Activated CD4-positive, CD25-positive, alpha-beta regulatory T cell (primary cell): ENCODE measurements at regions not wholly inside any gene's neighbourhood (a gene's known extent, or its start where the extent isn't known, plus 50 kb on each side); places are given as distances from the start of the nearest gene placed in this dataset.

Experiments
- DNase-seq, 4 experiments: peaks; one replicate each; lab custom pipeline; 2025; lab: John Stamatoyannopoulos, UW

DNA sequence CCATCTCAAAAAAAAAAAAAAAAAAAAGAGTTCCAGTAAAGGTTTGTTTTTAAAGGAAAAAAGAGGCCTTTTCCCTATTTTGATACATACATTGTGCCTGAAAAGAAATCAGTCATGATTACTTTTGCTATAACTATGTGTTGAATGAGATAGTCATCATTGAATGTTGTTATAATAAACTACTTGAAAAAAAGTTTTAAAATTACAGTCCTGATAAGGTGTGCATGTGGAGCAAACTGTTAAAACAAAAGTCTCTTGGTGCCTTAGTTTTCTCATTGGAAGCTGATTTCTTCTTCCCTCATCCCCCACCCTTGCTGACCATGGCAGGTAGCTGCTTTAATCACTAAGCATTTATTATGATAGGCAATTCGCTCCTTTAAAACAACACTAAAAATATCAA is 172.3 kb upstream of the TBCA start:
- DNase-seq = no peak

DNA sequence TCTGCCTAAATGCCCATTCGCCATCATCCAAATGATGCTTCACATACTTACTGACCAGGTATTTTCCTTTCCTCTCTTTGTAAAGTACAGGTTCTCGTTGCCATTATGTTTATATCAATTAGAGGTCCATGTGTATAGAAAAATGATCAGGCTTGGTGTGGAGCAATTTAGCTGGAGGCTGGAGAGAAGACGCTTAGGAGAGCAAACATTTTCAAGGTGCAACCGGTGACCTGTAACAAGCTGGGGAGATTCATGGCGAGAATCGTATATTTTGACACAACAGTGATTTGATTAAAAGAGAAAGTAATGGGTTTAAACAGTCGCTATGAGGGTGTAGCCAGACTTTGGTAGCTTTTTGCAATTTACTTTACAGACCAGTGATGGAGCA is 170.9 kb upstream of the TBCA start:
- no peak for DNase-seq

- no peak for DNase-seq
These were observed 170.4 kb upstream of the TBCA start for GRCh38 chr5:77946381-77947040.

DNA sequence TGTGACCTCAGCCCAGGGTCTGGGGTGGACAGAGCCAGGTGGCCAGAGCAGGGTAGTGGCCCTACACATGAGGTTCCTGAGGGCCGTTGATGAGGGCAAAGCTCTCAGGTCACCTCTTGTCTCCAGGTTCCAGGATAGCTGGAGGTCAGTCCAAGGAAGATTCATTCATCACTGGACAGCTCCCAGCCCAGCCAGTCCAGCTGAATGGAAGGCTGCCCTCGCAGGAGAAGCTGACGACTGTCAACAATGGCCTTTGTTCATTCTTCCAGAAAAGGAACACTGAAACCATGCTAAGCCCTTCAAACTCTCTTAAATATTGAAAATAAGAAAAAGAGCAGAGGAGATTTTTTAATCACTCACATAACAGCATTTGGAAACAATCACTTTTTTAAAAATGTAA is 169.7 kb upstream of the TBCA start:
- no peak for DNase-seq

DNA sequence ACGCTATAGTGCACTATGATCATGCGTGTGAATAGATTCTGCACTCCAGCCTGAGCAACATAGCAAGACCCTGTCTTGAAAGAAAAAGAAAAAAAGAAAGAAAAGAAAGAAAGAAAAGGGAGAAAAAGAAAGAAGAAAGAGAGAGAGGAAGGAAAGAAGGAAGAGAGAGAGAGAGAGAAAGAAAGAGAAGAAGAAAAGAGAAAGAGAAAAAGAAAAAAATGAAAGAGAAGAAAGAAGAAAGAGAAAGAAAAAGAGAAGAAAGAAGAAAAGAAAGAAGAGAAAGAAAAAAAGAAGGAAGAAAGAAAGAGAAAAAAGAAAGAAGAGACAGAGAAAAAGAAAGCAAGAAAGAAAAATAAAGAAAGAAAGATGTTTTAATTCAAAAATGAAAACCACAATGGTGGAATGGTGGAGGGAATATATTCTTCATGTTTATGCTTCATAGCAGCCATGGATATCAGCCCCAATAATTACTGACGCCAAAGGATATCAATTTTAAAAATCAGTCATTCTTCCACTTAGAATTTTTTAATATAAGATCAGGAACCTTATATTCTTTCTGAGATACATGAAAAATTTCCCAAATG is 168.7 kb upstream of the TBCA start:
- no peak for DNase-seq

DNA sequence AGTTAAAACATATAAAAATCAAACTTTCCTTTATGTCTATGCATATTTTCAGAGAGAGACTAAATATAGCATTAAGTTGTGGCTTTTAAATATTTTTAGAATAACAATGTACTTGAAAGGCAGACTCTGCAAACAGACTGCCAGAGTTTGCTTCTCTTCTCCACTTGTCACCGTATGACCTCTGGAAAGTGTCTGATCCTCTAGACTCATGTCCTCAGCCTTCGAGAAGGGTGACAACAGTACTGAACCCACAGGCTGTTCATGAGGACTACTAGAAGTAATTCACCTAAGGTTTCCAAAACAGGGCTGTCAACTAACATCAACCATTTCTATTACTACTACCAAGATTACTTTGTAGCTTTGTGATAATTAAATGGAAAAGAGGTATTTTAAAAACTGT is 167.7 kb upstream of the TBCA start:
- DNase-seq = no peak

DNA sequence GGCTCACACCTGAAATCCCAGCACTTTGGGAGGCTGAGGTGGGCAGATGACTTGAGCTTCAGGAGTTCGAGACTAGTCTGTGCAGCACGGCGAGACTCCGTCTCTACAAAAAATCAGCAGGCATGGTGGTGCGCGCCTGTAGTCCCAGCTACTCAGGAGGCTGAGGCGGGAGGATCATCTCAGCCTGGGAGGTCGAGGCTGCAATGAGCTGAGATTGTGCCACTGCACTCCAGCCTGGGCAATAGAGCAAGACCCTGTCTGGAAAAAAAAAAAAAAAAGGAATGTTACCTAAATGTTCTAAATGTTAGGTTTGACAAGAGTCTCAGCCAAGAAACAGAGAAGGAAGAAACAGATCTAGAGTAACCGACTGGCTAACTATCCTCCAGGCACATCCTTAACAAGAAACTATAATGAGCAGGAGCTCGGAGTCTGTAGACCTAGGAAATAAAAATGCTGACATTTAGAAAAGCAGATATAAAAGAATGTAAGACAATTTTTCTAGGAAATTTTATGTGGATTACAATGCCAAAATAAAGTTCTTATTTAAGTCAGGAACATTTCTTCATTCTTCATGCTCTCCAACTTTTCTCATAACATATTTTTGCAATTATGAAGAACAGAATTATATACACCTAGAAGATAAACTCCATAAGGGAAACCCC is 166.6 kb upstream of the TBCA start:
- DNase-seq = no peak

GRCh38 chr5:77937015-77937908 is 161.1 kb upstream of the TBCA start:
- DNase-seq = no peak

DNA sequence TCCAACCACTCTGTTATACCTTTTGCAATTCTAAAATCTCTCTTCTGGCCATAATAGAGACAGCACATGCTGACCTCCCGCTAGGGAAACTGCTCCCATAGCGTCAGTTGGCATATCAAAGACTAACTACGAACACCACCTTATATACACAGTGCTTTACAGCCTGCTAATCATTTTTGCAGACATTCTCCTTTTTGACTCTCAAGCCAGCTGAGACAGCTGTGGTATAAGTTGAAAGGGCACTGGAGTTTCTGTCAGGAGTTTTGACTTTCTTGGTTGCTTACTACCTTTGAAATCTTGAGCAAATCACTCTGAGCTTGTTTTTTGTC is 160.2 kb upstream of the TBCA start:
- DNase-seq = no peak

DNA sequence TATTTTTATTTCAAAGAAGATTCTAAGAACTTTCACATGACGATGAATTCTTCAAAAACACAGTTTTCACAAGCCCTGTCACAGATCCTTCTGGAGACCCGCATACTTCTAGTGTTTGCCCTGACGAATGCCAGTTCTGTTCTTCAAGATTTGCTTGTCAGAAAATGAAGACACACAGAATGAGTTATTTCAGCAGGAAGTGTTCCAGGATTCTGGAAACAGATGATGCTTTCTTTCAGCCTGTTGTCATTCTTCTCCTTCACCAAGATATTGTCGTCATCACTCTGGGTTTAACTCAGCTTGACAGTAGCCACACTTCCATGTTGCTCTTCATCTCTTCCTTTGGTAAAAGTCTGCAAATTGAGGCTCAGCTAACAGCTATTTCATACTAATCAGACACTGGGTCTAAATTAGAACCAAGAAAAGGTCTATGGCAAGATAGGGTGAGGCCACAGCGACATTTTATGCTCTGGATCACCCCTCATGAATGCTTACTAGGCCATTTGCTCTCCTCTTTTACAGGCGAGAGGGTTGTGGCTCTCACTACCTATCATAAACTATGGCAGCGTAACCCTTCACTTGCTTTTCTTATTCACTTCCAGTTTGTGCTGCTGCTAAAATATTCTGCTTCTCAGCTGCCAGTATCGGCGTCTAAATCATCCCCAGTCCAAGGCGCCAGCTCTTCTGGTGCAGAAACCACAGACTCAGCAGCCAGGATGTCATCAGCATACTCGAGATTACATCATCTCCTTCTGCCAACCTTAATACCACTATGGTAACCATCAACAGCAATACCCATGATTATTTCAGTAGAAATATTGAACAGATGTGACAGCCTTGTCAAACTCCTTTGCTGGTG is 159.6 kb upstream of the TBCA start:
- DNase-seq = no peak

DNA sequence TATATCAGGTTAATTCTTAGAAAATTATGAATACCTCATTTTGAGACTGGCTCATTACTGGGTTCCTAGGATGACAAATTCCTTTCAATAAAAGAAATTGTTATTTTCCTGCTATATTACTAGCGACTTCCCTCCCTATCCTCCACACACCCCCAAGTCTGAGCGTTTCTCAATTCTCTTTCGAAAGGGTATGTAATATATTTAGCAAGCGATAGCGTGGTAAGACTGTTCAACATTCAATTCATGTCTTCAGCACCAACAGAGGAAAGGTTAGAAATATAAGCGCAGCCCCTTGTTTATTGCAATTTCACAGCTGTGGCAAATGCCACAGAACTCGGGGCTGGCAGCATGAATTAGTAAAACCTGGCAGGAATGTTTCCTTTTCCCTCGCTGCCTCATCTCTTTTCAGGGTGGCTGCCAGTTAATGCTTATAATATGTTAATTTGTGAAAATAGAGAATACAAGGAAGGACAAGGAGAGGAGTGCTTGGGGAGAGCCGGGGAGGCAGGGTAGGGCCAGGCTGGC is 152.7 kb upstream of the TBCA start:
- no peak for DNase-seq

DNA sequence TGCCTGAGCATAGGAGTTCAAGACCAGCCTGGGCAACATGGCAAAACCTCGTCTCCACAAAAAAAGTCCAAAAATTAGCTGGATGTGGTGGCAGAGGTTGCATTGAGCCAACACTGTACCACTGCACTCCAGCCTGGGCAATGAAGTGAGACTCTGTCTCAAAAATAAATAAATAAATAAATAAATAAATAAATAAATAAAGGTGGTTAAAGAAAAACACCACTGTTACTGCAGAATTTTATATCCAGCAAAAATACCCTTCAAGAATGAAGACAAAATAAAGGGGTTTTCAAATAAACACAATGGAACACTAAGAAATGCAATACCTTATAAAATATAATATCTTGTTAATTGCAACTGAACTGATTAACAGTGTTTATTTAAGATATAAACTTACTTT is 150.2 kb upstream of the TBCA start:
- DNase-seq = no peak

GRCh38 chr5:77925503-77925902 is 149.4 kb upstream of the TBCA start:
- DNase-seq = no peak

DNA sequence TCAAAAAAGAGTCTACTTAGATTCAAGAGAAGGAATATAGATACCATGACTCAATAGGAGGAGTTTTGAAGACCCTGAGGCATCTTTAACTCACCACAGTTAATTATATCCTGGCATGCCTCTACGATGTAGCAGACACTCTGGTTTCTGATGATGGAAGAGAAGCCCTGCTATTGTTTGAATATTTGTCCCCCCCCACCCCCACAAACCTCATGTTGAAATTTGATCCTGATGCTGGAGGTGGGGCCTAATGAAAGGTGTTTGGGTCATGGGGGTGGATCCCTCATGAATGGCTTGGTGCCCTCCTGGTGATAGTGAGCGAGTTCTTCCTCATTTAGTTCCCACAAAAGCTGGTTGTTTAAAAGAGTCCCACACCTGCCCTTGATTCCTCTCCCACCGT is 147.9 kb upstream of the TBCA start:
- no peak for DNase-seq

DNA sequence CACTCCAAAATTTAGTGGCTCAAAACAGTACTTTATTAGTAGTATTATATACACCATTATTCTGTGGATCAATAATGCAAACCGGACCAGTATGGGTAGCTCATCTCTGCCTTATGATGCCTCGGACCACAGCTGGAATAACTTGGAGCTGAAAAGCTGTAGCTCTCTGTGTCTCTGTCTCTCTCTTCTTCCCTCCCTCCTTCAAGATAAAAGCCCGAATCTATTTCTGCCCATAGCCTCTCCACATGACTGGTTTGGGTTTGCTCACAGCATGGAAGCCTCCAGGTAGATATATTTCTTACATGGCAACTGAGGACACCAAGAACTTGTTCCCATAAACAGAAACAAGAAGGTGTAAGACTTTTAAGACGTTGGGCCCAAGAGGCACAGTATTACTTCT is 147.5 kb upstream of the TBCA start:
- no peak for DNase-seq

GRCh38 chr5:77921094-77921768 is 145.1 kb upstream of the TBCA start:
- DNase-seq = no peak

GRCh38 chr5:77920359-77921058 is 144.4 kb upstream of the TBCA start:
- no peak for DNase-seq

- no peak for DNase-seq
These were observed 139.2 kb upstream of the TBCA start for GRCh38 chr5:77915346-77915745.

- no peak for DNase-seq
These were observed 136.6 kb upstream of the TBCA start for GRCh38 chr5:77912721-77913120.

DNA sequence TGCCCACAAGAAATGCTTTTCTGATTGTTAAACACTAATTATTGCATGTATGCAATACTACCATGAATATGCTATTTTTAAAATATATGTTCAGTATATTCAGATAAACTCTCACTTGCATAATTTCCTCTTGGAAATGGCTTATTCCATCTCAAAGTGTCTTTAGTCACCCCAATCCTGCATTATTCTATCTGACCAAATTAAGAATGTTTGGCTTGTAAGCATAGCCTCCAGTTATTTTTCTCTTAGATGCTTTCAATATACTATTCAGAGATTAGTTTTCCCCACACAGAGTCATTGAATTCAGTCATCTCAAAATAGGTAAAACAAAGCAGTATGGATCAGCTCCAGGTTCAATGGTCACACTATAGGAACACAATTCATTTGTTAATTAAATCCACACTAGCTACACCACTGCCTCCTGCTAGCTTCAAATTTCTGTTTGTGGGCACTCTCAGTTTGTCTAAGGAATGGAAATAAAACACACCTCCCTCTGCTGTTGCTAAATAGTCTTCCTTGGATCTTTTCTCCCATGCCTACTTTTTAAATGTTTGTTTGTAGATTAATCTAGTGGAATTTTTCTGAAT is 134.6 kb upstream of the TBCA start:
- no peak for DNase-seq
